ENCODE measurements at regions not wholly inside any gene's neighbourhood (a gene's known extent, or its start where the extent isn't known, plus 50 kb on each side); places are given as distances from the start of the nearest gene placed in this dataset.

- DNase-seq: no peak
Measured at GRCh38 chr2:191738003-191738402, 60.1 kb downstream of the NABP1 start.

GRCh38 chr2:191738667-191739066 lies 60.7 kb downstream of the NABP1 start:
- TF ChIP-seq GATA1 (IDR thresholded peaks at IDR 0.05; ENCODE audit: low read depth, low read length): no peak
- TF ChIP-seq POLR2A (IDR thresholded peaks at IDR 0.05; ENCODE audit: low read length): no peak
- no peak for DNase-seq

More at GRCh38 chr2:191738003-191738402, 60.1 kb downstream of the NABP1 start:
- TF ChIP-seq POLR2A (IDR thresholded peaks at IDR 0.05; ENCODE audit: low read length) (no peak), GATA1 (IDR thresholded peaks at IDR 0.05; ENCODE audit: low read depth, low read length) (no peak)

- TF ChIP-seq POLR2A (IDR thresholded peaks at IDR 0.05; ENCODE audit: low read length) (no peak), GATA1 (IDR thresholded peaks at IDR 0.05; ENCODE audit: low read depth, low read length) (no peak)
- no peak for DNase-seq
Measured at GRCh38 chr2:191739194-191739593, 61.3 kb downstream of the NABP1 start.

DNA sequence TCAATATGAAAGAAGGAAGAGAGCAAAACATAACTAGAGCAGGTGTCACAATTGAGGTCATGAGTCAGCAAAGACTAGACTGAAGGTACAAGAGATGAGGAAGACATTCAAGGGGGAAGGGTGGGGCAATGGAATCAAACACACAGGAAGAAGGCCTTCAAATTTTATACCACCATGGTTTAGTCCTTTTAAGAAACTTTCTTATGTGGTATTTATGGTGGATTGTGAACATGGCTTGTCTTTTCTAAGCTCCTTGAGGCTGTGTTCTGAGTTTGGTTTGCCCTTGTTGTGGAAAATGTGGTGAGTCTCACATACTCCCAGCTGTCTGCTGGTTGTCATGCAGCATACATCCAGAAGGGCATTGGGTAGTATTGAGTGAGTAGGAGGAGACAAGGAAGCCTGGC lies 62.1 kb downstream of the NABP1 start:
- DNase-seq: no peak
- TF ChIP-seq POLR2A (IDR thresholded peaks at IDR 0.05; ENCODE audit: low read length) (no peak), GATA1 (IDR thresholded peaks at IDR 0.05; ENCODE audit: low read depth, low read length) (no peak)

- TF ChIP-seq GATA1 (IDR thresholded peaks at IDR 0.05; ENCODE audit: low read depth, low read length) (no peak), POLR2A (IDR thresholded peaks at IDR 0.05; ENCODE audit: low read length) (no peak)
- no peak for DNase-seq
Measured at GRCh38 chr2:191740759-191741158, 62.8 kb downstream of the NABP1 start.

DNA sequence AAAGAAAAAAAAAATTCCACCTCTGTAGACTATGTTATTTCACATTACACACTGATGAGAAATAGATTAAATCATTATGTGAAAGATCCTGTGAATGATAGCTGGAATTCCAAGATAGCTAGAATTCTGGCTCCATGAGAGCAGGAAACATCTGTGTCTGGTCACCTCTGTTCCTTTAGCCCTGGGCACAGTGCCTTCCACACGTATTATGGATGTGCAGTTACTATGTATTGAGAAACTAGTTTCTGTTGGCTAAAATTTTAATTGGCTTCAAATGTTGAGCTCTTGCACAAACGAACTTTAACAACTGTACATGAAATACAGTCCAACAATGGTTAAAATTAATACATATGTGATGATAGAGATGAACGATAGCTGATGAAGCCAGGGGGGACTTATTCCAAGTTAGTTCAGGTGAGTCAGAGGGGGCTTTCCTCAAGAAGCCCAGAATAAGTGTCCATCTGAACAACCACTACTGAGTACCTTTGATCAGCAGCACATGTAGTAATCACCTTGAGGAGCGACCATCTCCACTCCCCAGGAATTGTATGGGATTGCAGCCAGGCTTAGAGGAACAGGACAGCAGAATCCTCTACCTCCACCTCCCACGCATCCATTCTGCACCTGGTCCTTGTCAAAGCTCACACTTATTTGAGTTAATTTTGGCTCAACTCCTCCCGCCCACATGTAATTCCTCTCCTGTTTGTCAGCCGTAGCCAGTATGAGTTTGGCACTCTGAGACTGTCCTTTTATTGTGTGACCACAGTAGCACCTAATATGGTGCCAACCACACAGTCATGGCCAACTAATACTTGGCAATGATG lies 68.6 kb downstream of the NABP1 start:
- DNase-seq: no peak
- TF ChIP-seq POLR2A (IDR thresholded peaks at IDR 0.05; ENCODE audit: low read length) (no peak), GATA1 (IDR thresholded peaks at IDR 0.05; ENCODE audit: low read depth, low read length) (no peak)

DNA sequence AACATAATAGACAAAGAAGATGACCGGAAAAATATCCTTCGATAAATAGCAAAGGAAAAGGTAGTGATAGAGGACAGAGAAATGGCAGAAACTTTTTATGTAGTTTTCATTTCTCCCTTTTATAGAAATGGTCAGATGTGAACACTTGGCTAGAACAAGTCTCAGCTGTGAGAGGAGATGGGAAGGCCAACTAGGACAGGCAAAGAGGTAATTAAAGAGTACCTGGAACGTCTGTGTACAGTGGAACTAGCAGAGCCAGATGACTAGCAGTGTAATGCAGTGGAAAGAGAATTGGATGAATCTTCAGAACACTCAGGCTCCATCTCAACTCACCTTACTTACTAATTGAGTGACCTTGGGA lies 69.2 kb downstream of the NABP1 start:
- TF ChIP-seq POLR2A (IDR thresholded peaks at IDR 0.05; ENCODE audit: low read length): no peak
- DNase-seq: no peak

GRCh38 chr2:191748059-191748461 lies 70.1 kb downstream of the NABP1 start:
- DNase-seq: no peak
- TF ChIP-seq GATA1 (IDR thresholded peaks at IDR 0.05; ENCODE audit: low read depth, low read length) (no peak), POLR2A (IDR thresholded peaks at IDR 0.05; ENCODE audit: low read length) (no peak)

DNA sequence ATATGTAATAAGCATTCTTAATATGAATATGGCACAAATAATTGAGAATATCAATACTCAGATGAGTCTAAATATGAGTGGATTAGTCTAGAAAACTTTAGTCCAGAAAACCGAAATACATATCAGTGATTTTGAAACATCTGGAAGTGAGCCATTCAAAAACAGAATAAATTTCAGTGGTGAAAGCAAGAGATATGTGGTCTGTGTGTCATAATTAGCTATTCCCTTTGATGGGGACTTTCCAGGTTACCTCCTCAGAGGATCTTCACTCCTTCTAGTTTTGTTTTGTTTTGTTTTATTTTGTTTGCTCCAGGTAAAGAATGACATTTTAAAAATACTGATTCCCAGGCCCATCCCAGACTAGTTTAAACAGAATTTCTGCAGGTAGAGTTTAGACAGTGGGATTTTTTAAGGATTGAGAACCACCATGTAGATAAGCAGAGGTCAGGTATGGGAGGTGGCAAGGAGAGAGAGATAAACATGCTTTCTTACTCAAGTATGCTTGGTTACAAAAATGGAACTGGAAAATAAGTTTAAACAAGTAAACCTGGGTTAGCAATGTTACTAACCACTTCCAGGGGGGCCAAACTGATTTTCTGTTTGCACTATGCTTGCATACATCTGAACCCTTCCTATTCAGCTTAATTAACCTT lies 70.7 kb downstream of the NABP1 start:
- TF ChIP-seq GATA1 (IDR thresholded peaks at IDR 0.05; ENCODE audit: low read depth, low read length): no peak
- no peak for TF ChIP-seq POLR2A (IDR thresholded peaks at IDR 0.05; ENCODE audit: low read length)
- DNase-seq: no peak

DNA sequence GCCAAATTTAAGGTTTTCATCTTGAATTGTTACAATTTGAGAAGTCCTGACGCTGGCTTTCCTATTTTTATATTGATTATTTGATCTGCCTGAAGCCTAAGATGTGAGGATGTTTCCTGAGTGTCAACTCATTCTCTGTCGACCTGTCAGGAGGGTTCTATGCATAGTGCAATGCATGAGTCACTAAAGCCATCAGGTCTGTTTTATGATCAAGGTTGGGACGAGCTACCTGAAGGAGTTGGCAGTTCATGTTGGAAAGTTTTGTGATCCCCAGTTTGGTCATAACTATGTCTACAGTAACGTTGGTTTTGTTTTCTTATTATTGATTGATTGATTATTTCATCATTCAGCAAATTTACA lies 71.2 kb downstream of the NABP1 start:
- TF ChIP-seq POLR2A (IDR thresholded peaks at IDR 0.05; ENCODE audit: low read length) (no peak), GATA1 (IDR thresholded peaks at IDR 0.05; ENCODE audit: low read depth, low read length) (no peak)

GRCh38 chr2:191754103-191754502 lies 76.2 kb downstream of the NABP1 start:
- TF ChIP-seq GATA1 (IDR thresholded peaks at IDR 0.05; ENCODE audit: low read depth, low read length) (no peak), POLR2A (IDR thresholded peaks at IDR 0.05; ENCODE audit: low read length) (no peak)
- no peak for DNase-seq

More for the DNA sequence above, 71.2 kb downstream of the NABP1 start:
- no peak for DNase-seq

GRCh38 chr2:191756761-191757160 lies 78.8 kb downstream of the NABP1 start:
- no peak for TF ChIP-seq GATA1 (IDR thresholded peaks at IDR 0.05; ENCODE audit: low read depth, low read length)
- no peak for TF ChIP-seq POLR2A (IDR thresholded peaks at IDR 0.05; ENCODE audit: low read length)
- DNase-seq: no peak

GRCh38 chr2:191757208-191757607 lies 79.3 kb downstream of the NABP1 start:
- no peak for TF ChIP-seq POLR2A (IDR thresholded peaks at IDR 0.05; ENCODE audit: low read length)
- no peak for TF ChIP-seq GATA1 (IDR thresholded peaks at IDR 0.05; ENCODE audit: low read depth, low read length)
- DNase-seq: no peak

DNA sequence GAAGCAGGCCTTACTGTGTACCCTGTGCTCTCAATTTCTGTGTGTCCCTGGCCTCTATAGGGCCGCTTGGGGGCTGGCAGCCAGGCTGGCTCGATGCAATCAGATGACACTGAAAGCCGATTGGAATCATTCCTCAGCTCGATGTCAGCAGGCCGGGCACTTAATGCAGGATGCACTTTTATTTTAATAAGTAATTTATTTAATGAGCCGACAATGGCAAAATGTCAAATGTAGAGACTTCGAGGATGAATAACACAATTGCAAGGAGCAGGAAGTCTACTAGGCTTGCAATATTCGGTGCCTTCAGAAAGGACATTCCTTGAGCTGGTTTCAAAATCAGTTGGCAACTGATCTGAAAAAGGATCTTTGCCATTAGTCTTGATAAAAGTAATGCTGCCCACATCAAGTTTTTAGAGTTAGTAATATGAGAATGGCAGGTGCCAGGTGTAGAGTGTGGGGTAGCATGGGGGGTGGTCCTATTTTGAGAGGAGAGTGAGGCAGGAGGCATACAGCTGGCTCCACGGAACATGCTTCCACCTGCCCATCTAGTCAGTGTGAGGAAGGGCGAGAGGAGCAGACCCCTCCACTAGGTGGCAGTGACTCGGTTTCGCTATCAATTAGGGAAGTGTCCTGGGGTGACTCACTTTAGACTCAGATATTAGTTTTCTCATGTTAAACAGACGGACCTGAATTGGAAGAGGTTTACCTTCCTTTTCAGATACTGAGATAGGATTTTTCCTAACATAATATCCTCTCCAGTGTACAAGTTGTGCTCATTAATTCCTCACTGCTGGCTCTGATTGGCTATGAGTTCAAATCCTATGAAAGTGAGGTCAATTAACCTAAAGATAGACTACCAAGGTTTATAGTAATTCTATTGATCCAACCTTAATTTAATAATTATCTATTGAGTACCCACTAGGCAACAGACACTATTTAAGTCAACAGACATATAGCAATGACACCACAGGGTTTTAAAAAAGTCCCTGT lies 80.9 kb downstream of the NABP1 start:
- DNase-seq: peak; percentile 58 to 75
- TF ChIP-seq GATA1 (IDR thresholded peaks at IDR 0.05; ENCODE audit: low read depth, low read length) (no peak), POLR2A (IDR thresholded peaks at IDR 0.05; ENCODE audit: low read length) (no peak)
